ENCODE measurements at regions not wholly inside any gene's neighbourhood (a gene's known extent, or its start where the extent isn't known, plus 50 kb on each side); places are given as distances from the start of the nearest gene placed in this dataset.

DNA sequence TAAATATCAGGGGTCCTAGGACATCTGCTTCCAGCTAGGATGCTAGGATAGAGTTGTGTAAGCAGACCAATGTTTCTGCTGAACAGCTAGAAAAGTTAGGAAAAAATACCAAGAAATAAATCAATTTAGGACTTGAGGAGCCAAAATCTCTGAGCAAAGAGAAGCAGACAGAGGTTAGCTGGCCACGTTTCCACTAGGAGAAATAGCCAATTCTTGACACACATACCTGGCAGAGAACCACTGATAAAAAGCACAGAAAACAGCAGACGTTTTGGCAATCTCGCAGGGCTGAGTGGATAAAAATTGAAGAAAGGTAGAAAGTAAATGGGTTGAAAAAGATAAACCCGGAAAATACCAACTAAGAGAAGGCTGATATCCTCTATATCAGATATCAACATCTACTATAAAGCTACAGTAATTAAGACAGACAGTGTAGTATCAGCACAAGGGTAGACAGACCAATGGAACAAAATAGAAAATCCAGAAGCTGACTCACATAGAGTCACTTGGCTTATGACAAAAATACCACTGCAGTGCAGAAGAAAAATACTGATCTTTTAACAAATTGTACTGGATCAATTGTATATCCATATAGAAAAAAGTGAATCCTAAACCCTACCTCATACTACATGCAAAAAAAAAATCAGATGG, 306.1 kb upstream of the KLHL29 start:
- TF ChIP-seq EP300 (IDR thresholded peaks at IDR 0.05): no peak
- no peak for TF ChIP-seq POLR2A (IDR thresholded peaks at IDR 0.05)
- TF ChIP-seq, protein P1, sequence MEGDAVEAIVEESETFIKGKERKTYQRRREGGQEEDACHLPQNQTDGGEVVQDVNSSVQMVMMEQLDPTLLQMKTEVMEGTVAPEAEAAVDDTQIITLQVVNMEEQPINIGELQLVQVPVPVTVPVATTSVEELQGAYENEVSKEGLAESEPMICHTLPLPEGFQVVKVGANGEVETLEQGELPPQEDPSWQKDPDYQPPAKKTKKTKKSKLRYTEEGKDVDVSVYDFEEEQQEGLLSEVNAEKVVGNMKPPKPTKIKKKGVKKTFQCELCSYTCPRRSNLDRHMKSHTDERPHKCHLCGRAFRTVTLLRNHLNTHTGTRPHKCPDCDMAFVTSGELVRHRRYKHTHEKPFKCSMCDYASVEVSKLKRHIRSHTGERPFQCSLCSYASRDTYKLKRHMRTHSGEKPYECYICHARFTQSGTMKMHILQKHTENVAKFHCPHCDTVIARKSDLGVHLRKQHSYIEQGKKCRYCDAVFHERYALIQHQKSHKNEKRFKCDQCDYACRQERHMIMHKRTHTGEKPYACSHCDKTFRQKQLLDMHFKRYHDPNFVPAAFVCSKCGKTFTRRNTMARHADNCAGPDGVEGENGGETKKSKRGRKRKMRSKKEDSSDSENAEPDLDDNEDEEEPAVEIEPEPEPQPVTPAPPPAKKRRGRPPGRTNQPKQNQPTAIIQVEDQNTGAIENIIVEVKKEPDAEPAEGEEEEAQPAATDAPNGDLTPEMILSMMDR (IDR thresholded peaks at IDR 0.05): no peak
- TF ChIP-seq POLR2AphosphoS5 (IDR thresholded peaks at IDR 0.05): no peak
